SK-N-SH (cell line): ENCODE measurements at regions not wholly inside any gene's neighbourhood (a gene's known extent, or its start where the extent isn't known, plus 50 kb on each side); places are given as distances from the start of the nearest gene placed in this dataset.

ENCODE experiments used
- CTCF ChIA-PET: fragments of 300-600, 350-600 bp; formaldehyde crosslinking; extraction: SDS; loops from one replicate; lab custom pipeline; 2021; lab: Yijun Ruan, JAX
- POLR2A ChIA-PET: fragments of 350-600 bp; sonication (Branson Sonifier 250); formaldehyde crosslinking; extraction: SDS; loops from one replicate; lab custom pipeline; 2020; ENCODE audit warnings: antibody characterized with exemption, inconsistent platforms; lab: Yijun Ruan, JAX
- DNase-seq: peaks from one replicate; pipeline ENCODE4 v3.0.0; 2012
- H2AFZ ChIP-seq: fragments of 200-600 bp; sonication (generic); 2 replicates; pipeline ENCODE4 v1.8.1; 2016; ENCODE audit warnings: antibody characterized with exemption, mild to moderate bottlenecking, low read depth
- H3F3A ChIP-seq: fragments of 200-600 bp; sonication (generic); replicated peaks from 2 replicates; pipeline ENCODE3; 2016; ENCODE audit warnings: antibody characterized with exemption, mild to moderate bottlenecking; ENCODE audit not compliant: insufficient read depth
- H3K27ac ChIP-seq, 2 experiments: fragments of 200-500 bp in 1 of 2; fragments of 200-600 bp in 1 of 2; sonication (Bioruptor generic) in 1 of 2; sonication (generic), shearing (Covaris generic) in 1 of 2; 2 replicates each; pipeline versions ENCODE4 v1.5.1 to v1.6.1; 2014 to 2016; ENCODE audit warnings: low read depth in 2 of 2, inconsistent platforms in 1 of 2, low read length in 1 of 2, mild to moderate bottlenecking in 1 of 2, mixed read lengths in 1 of 2
- H3K27me3 ChIP-seq: fragments of 200-600 bp; sonication (generic), shearing (Covaris generic); 2 replicates; pipeline ENCODE4 v1.6.1; 2016; ENCODE audit warnings: mixed run types; ENCODE audit not compliant: insufficient read depth
- H3K36me3 ChIP-seq, 2 experiments: fragments of 200-500 bp in 1 of 2; fragments of 200-600 bp in 1 of 2; sonication (Bioruptor generic) in 1 of 2; sonication (generic) in 1 of 2; replicated peaks in 1 of 2; 2 replicates each; pipeline versions ENCODE3 to v1.5.1; 2014 to 2016; ENCODE audit warnings: low read length in 1 of 2, mild to moderate bottlenecking in 1 of 2; ENCODE audit not compliant: insufficient read depth in 2 of 2, control insufficient read depth in 1 of 2
- H3K4me1 ChIP-seq, 2 experiments: fragments of 200-500 bp in 1 of 2; fragments of 200-600 bp in 1 of 2; sonication (Bioruptor generic) in 1 of 2; sonication (generic), shearing (Covaris generic) in 1 of 2; 2 replicates each; pipeline versions ENCODE4 v1.5.1 to v1.6.1; 2014 to 2016; ENCODE audit warnings: low read depth in 1 of 2, low read length in 1 of 2, mixed run types in 1 of 2; ENCODE audit not compliant: insufficient read depth in 2 of 2, control insufficient read depth in 1 of 2
- H3K4me2 ChIP-seq: fragments of 200-600 bp; sonication (generic), shearing (Covaris generic); 2 replicates; pipeline ENCODE4 v1.6.1; 2017; ENCODE audit warnings: mixed run types
- H3K4me3 ChIP-seq, 2 experiments: fragments of 200-500 bp in 1 of 2; fragments of 200-600 bp in 1 of 2; sonication (Bioruptor generic) in 1 of 2; sonication (generic), shearing (Covaris generic) in 1 of 2; 2 replicates each; pipeline versions ENCODE4 v1.5.1 to v1.8.1; 2014 to 2016; ENCODE audit warnings: low read depth in 2 of 2, inconsistent platforms in 1 of 2, low read length in 1 of 2, mild to moderate bottlenecking in 1 of 2, mixed read lengths in 1 of 2, moderate library complexity in 1 of 2
- H3K79me2 ChIP-seq: fragments of 200-600 bp; sonication (generic); 2 replicates; pipeline ENCODE4 v1.8.1; 2017; ENCODE audit warnings: mild to moderate bottlenecking; ENCODE audit not compliant: insufficient read depth
- H3K9ac ChIP-seq: fragments of 200-600 bp; sonication (generic); 2 replicates; pipeline ENCODE4 v1.6.1; 2017; ENCODE audit warnings: mixed run types
- H3K9me2 ChIP-seq: fragments of 200-600 bp; sonication (generic); 2 replicates; pipeline ENCODE4 v1.6.1; 2017; ENCODE audit warnings: mixed run types
- H3K9me3 ChIP-seq: fragments of 200-600 bp; sonication (generic); 2 replicates; pipeline ENCODE4 v1.6.1; 2017; ENCODE audit warnings: mixed run types, mild to moderate bottlenecking, moderate library complexity
- H4K20me1 ChIP-seq: fragments of 200-600 bp; sonication (generic); 2 replicates; pipeline ENCODE4 v1.6.1; 2017; ENCODE audit warnings: mild to moderate bottlenecking, mixed run types; ENCODE audit not compliant: insufficient read depth
- CHD2 ChIP-seq: fragments of 150-350 bp; IDR thresholded peaks from 2 replicates; pipeline ENCODE4 v1.6.1; 2018; ENCODE audit warnings: low read length; ENCODE audit not compliant: partially characterized antibody
- ELF1 ChIP-seq: IDR thresholded peaks from 2 replicates; pipeline ENCODE4 v1.4.0; 2012
- GABPA ChIP-seq: IDR thresholded peaks from 2 replicates; pipeline ENCODE4 v1.4.0; 2012; ENCODE audit warnings: low read depth, mild to moderate bottlenecking
- JUND ChIP-seq: IDR thresholded peaks from 2 replicates; pipeline ENCODE4 v1.4.0; 2012
- POLR2AphosphoS5 ChIP-seq: IDR thresholded peaks from 2 replicates; pipeline ENCODE4 v1.6.1; 2012; ENCODE audit warnings: low read depth, low read length
- SMC3 ChIP-seq: IDR thresholded peaks from 2 replicates; pipeline ENCODE4 v1.6.1; 2012; ENCODE audit warnings: low read depth, low read length, improper control_type of control experiment
- TEAD4 ChIP-seq: IDR thresholded peaks from 2 replicates; pipeline ENCODE4 v1.4.0; 2012; ENCODE audit warnings: mild to moderate bottlenecking, borderline replicate concordance; ENCODE audit not compliant: insufficient read depth
- WGBS: methylation state at CpG from one replicate; pipeline ENCODE4 v1.1.6; 2017; ENCODE audit warnings: low lambda C conversion rate; 5-methylcytosine and 5-hydroxymethylcytosine counted together
- TF ChIP-seq, protein P1 (sequence below): IDR thresholded peaks from 2 replicates; pipeline ENCODE4 v1.4.0; 2012; ENCODE audit warnings: low read depth
- TF ChIP-seq, protein P2 (sequence below): fragments of 200-600 bp; sonication (generic); IDR thresholded peaks from 2 replicates; pipeline ENCODE4 v1.6.1; 2017; ENCODE audit warnings: antibody characterized with exemption, mild to moderate bottlenecking, moderate library complexity
- TF ChIP-seq, protein P3 (sequence below): IDR thresholded peaks from 2 replicates; pipeline ENCODE4 v1.6.1; 2012; ENCODE audit warnings: mild to moderate bottlenecking, low read depth, low read length, moderate library complexity
- TF ChIP-seq, protein P4 (sequence below): fragments of 150-350 bp; IDR thresholded peaks from 2 replicates; pipeline ENCODE4 v1.6.1; 2017; ENCODE audit warnings: antibody characterized with exemption, low read length, low read depth, borderline replicate concordance
- TF ChIP-seq, protein P5 (sequence below): fragments of 150-350 bp; IDR thresholded peaks from 2 replicates; pipeline ENCODE4 v1.6.1; 2016; ENCODE audit warnings: mild to moderate bottlenecking, low read depth, low read length

DNA sequence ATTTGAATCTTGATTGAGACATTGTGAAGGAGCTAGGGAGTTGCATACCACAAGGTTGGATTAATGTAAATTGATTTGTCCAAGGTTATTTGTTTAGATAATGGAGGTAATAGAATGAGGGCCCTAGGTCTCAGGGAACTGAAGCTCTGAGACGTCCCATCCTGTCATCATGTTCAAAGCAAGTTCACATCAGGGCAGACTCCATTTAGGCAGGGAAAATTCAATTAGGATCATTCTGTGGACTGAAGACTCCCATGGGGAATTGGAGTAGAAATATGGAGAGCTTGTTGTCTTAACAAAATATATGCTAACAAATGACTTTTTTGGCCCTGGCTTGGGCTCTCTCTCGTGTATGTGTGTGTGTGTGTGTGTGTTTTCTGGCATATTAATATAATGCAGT, 722.0 kb upstream of the ADAMTS16 start:
- no peak overlapping the region for H3K4me2 ChIP-seq
- DNase-seq: no peak
- no peaks in the 10 kb centered on the region for H3K27me3 ChIP-seq
- 0% methylated on average over 2 of the region's 2 CpGs for WGBS
- no peak overlapping the region for H3K9ac ChIP-seq
- H4K20me1 ChIP-seq: no peaks in the 10 kb centered on the region
- no peak overlapping the region for H3K27ac ChIP-seq
- POLR2A ChIA-PET: no interaction called here
- H3K4me3 ChIP-seq: no peak overlapping the region
- H3K79me2 ChIP-seq: no peaks in the 10 kb centered on the region
- TF ChIP-seq, protein P1, sequence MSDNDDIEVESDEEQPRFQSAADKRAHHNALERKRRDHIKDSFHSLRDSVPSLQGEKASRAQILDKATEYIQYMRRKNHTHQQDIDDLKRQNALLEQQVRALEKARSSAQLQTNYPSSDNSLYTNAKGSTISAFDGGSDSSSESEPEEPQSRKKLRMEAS: no peak
- TF ChIP-seq, protein P2, sequence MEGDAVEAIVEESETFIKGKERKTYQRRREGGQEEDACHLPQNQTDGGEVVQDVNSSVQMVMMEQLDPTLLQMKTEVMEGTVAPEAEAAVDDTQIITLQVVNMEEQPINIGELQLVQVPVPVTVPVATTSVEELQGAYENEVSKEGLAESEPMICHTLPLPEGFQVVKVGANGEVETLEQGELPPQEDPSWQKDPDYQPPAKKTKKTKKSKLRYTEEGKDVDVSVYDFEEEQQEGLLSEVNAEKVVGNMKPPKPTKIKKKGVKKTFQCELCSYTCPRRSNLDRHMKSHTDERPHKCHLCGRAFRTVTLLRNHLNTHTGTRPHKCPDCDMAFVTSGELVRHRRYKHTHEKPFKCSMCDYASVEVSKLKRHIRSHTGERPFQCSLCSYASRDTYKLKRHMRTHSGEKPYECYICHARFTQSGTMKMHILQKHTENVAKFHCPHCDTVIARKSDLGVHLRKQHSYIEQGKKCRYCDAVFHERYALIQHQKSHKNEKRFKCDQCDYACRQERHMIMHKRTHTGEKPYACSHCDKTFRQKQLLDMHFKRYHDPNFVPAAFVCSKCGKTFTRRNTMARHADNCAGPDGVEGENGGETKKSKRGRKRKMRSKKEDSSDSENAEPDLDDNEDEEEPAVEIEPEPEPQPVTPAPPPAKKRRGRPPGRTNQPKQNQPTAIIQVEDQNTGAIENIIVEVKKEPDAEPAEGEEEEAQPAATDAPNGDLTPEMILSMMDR: no peak
- TF ChIP-seq JUND: no peak
- no peak for TF ChIP-seq ELF1
- TF ChIP-seq POLR2AphosphoS5: no peak
- no peak for TF ChIP-seq TEAD4
- H3K36me3 ChIP-seq: no peaks in the 10 kb centered on the region
- H3F3A ChIP-seq: no peaks in the 10 kb centered on the region
- CTCF ChIA-PET: no interaction called here
- no peak overlapping the region for H2AFZ ChIP-seq
- H3K9me2 ChIP-seq: no peaks in the 10 kb centered on the region
- H3K9me3 ChIP-seq: no peaks in the 10 kb centered on the region
- H3K4me1 ChIP-seq: no peaks in the 10 kb centered on the region

DNA sequence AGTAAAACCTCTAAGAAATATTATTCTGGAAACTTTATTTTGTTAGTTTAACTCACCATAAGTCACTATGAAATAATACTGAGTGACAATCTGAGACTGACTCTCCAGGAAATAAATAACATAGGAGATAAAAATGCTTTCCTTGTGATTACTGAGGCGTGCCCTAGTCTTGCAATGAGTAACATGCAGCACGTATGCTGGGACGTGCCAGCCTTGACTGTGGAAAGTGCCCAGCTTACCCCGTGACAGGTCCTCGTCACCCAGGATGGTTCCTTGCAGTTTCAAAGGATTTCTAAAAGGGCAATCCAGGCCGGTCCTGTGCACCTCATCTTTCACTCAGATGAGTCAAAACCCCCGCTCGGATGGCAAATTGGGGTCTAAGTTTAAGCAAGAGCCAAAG, 720.8 kb upstream of the ADAMTS16 start:
- no peak for DNase-seq
- H3F3A ChIP-seq: no peaks in the 10 kb centered on the region
- H3K27ac ChIP-seq: no peak overlapping the region
- 1% methylated on average over 8 of the region's 8 CpGs for WGBS
- H3K4me3 ChIP-seq: no peak overlapping the region
- H3K4me2 ChIP-seq: no peak overlapping the region
- TF ChIP-seq GABPA (no peak), CHD2 (no peak), SMC3 (no peak)
- TF ChIP-seq, protein P3, sequence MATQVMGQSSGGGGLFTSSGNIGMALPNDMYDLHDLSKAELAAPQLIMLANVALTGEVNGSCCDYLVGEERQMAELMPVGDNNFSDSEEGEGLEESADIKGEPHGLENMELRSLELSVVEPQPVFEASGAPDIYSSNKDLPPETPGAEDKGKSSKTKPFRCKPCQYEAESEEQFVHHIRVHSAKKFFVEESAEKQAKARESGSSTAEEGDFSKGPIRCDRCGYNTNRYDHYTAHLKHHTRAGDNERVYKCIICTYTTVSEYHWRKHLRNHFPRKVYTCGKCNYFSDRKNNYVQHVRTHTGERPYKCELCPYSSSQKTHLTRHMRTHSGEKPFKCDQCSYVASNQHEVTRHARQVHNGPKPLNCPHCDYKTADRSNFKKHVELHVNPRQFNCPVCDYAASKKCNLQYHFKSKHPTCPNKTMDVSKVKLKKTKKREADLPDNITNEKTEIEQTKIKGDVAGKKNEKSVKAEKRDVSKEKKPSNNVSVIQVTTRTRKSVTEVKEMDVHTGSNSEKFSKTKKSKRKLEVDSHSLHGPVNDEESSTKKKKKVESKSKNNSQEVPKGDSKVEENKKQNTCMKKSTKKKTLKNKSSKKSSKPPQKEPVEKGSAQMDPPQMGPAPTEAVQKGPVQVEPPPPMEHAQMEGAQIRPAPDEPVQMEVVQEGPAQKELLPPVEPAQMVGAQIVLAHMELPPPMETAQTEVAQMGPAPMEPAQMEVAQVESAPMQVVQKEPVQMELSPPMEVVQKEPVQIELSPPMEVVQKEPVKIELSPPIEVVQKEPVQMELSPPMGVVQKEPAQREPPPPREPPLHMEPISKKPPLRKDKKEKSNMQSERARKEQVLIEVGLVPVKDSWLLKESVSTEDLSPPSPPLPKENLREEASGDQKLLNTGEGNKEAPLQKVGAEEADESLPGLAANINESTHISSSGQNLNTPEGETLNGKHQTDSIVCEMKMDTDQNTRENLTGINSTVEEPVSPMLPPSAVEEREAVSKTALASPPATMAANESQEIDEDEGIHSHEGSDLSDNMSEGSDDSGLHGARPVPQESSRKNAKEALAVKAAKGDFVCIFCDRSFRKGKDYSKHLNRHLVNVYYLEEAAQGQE: no peak
- TF ChIP-seq, protein P4, sequence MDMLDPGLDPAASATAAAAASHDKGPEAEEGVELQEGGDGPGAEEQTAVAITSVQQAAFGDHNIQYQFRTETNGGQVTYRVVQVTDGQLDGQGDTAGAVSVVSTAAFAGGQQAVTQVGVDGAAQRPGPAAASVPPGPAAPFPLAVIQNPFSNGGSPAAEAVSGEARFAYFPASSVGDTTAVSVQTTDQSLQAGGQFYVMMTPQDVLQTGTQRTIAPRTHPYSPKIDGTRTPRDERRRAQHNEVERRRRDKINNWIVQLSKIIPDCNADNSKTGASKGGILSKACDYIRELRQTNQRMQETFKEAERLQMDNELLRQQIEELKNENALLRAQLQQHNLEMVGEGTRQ: no peak
- TF ChIP-seq, protein P5, sequence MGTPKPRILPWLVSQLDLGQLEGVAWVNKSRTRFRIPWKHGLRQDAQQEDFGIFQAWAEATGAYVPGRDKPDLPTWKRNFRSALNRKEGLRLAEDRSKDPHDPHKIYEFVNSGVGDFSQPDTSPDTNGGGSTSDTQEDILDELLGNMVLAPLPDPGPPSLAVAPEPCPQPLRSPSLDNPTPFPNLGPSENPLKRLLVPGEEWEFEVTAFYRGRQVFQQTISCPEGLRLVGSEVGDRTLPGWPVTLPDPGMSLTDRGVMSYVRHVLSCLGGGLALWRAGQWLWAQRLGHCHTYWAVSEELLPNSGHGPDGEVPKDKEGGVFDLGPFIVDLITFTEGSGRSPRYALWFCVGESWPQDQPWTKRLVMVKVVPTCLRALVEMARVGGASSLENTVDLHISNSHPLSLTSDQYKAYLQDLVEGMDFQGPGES: no peak
- TF ChIP-seq, protein P2: no peak
- no peaks in the 10 kb centered on the region for H3K79me2 ChIP-seq
- H3K9me2 ChIP-seq: no peaks in the 10 kb centered on the region
- no peaks in the 10 kb centered on the region for H3K36me3 ChIP-seq
- H4K20me1 ChIP-seq: no peaks in the 10 kb centered on the region
- no peak overlapping the region for H2AFZ ChIP-seq
- POLR2A ChIA-PET: no interaction called here
- H3K9me3 ChIP-seq: no peaks in the 10 kb centered on the region
- no peaks in the 10 kb centered on the region for H3K27me3 ChIP-seq
- no peak overlapping the region for H3K9ac ChIP-seq
- H3K4me1 ChIP-seq: no peaks in the 10 kb centered on the region
- CTCF ChIA-PET: no interaction called here
